Subcutaneous abdominal adipose tissue (tissue), 5 donors: ENCODE measurements at regions not wholly inside any gene's neighbourhood (a gene's known extent, or its start where the extent isn't known, plus 50 kb on each side); places are given as distances from the start of the nearest gene placed in this dataset.
"Not testable (repeated sequence)": the region's sequence is repeated elsewhere in the genome, so short reads cannot be mapped to it uniquely, and the experiment has no call there.

ENCODE experiments used
- H3K27ac ChIP-seq: one replicate; pipeline ENCODE4 v1.7.0; 2013; ENCODE audit warnings: low read depth, mild to moderate bottlenecking, inconsistent platforms, low read length, moderate library complexity
- H3K27me3 ChIP-seq, 5 donors: one replicate each; pipeline ENCODE4 v1.7.0; 2013; ENCODE audit warnings: low read length in 5 of 5, inconsistent platforms in 1 of 5; ENCODE audit not compliant: control insufficient read depth in 5 of 5, insufficient read depth in 4 of 5
- H3K36me3 ChIP-seq, 5 donors: one replicate each; pipeline ENCODE4 v1.7.0; 2013; ENCODE audit warnings: low read length in 5 of 5; ENCODE audit not compliant: control insufficient read depth in 5 of 5, insufficient read depth in 5 of 5
- H3K4me1 ChIP-seq, 5 donors: one replicate each; pipeline ENCODE4 v1.7.0; 2013; ENCODE audit warnings: low read length in 5 of 5, mild to moderate bottlenecking in 3 of 5, moderate library complexity in 1 of 5; ENCODE audit not compliant: control insufficient read depth in 5 of 5, insufficient read depth in 5 of 5
- H3K4me3 ChIP-seq, 5 donors: one replicate each; pipeline ENCODE4 v1.7.0; 2013; ENCODE audit warnings: low read length in 5 of 5, low read depth in 1 of 5
- H3K9ac ChIP-seq, 5 donors: one replicate each; pipeline ENCODE4 v1.7.0; 2013; ENCODE audit warnings: low read length in 5 of 5, mild to moderate bottlenecking in 4 of 5, moderate library complexity in 3 of 5
- H3K9me3 ChIP-seq, 5 donors: one replicate each; pipeline ENCODE4 v1.7.0; 2013; ENCODE audit warnings: low read length in 5 of 5; ENCODE audit not compliant: control insufficient read depth in 5 of 5
- donor health status: healthy.
- donor health status: healthy.
- donor health status: healthy.
- donor health status: healthy.
- donor health status: healthy.

DNA sequence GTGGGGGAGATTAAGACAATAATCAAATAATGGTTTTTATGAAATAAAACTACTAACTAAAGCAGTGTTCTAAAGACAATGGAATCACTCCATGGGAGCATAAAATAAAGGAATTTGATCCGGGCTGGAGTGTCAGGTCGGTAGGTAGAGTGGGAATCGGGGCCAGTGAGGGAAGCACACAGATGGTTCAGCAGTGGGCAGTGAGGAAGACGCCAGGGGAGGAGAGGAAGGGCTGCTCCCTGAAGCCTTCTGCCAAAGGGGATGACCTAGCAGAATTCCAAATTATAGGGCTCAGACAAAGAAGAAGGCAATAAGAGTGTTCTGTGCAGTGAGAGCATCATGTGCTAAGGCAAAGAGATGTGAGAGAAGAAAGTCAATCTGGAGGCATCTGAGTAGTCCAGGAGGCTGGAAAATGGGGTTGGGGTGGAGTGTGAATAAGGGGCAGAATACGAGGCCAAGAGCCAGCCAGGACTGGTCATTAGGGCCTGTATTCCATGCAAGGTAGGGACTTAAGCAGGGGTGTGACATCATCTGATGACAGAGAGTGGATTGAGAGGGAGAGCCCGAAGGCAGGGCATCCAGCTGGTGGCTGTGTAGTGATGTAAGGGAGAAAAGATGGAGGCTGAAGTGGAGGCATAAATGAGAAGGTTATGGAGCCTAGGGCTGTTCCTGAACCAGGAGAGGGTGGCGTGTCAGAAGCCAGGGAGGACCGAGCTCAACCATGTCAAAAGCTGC is 137.6 kb downstream of the COPRS start:
- H3K9me3 ChIP-seq, result no peaks in the 10 kb centered on the region
- H3K36me3 ChIP-seq, result no peaks in the 10 kb centered on the region
- no peak overlapping the region for H3K27ac ChIP-seq
- peaks cover 0 to 35% (median 6%) of the 10 kb centered on the region in 5 donors for H3K4me1 ChIP-seq
- no peaks in the 10 kb centered on the region for H3K27me3 ChIP-seq
- H3K9ac ChIP-seq, result no peak overlapping the region
- no peak overlapping the region for H3K4me3 ChIP-seq

DNA sequence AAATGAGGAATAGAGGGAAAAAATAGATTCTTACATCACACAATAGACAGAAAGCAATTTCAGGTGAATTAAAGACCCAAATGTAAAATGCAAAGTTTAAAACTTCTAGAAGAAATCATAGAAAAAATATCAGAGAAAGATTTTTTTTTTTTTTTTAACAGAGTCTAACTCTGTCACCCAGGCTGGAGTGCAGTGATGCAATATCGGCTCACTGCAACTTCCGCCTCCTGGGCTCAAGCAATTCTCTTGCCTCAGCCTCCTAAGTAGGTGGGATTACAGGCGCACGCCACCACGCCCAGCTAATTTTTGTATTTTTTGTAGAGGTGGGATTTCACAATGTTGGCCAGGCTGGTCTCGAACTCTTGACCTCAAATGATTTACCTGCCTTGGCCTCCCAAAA is 141.8 kb downstream of the COPRS start:
- not testable (repeated sequence) for H3K27ac ChIP-seq, H3K27me3 ChIP-seq, H3K4me3 ChIP-seq, H3K36me3 ChIP-seq, H3K9me3 ChIP-seq, H3K9ac ChIP-seq
- H3K4me1 ChIP-seq, result peaks cover 0 to 11% (median 1%) of the 10 kb centered on the region in 5 donors

DNA sequence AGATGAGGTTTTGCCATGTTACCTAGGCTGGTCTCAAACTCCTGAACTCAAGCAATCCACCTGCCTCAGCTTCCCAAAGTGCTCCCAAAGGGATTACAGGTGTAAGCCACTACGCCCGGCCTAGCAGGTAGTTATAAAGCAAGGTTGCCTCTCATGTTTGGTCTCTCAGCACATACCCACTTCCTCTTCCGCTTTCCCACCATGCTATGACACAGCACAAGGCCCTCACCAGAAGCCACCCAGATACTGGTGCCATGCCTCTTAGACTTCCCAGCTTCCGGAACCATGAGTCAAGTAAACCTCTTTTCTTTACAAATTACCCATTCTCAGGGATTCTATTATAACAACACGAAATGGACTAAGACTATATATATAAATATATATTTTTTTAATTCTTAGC is 143.6 kb downstream of the COPRS start:
- no peaks in the 10 kb centered on the region for H3K27me3 ChIP-seq
- H3K4me3 ChIP-seq, result no peak overlapping the region
- H3K9ac ChIP-seq, result no peak overlapping the region
- H3K4me1 ChIP-seq, result no peaks in the 10 kb centered on the region
- H3K27ac ChIP-seq, result no peak overlapping the region
- H3K36me3 ChIP-seq, result no peaks in the 10 kb centered on the region
- H3K9me3 ChIP-seq, result no peaks in the 10 kb centered on the region

DNA sequence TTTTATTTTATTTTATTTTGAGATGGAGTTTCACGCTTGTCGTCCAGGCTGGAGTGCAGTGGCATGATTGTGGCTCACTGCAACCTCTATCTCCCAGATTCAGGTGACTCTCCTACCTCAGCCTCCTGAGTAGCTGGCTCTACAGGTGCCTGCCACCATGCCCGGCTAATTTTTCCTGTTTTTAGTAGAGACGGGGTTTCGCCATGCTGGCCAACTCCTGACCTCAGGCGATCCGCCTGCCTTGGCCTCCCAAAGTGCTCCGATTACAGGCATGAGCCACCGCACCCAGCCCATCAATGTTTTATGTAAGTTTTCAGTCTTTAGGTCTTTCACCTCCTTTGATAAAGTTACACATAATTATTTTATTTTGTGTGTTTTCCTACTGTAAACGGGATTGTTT is 154.6 kb downstream of the COPRS start:
- Histone ChIP-seq H3K4me1 (peaks cover 0 to 2% (median 0%) of the 10 kb centered on the region in 5 donors), H3K9me3 (no peaks in the 10 kb centered on the region), H3K36me3 (no peaks in the 10 kb centered on the region), H3K9ac (no peak overlapping the region), H3K4me3 (no peak overlapping the region), H3K27ac (no peak overlapping the region), H3K27me3 (no peaks in the 10 kb centered on the region)

DNA sequence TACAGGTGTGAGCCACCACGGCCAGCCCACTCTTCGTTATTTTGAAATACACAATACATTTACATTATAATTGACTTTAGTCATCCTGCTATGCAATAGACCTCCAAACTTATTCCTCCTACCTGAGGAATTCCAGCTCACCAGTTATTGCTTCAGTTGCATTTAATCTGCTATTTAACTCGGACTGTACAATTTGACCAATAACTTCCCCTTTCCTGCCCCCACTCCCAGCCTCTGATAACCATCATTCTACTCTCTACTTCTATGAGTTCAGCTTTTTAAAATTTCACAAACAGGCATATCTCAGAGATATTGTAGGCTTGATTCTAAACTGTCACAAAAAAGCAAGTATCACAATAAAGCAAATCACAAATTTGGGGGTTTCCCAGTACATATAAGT is 157.0 kb downstream of the COPRS start:
- Histone ChIP-seq H3K4me3 (no peak overlapping the region), H3K4me1 (peaks cover 0 to 11% (median 8%) of the 10 kb centered on the region in 5 donors), H3K9ac (no peak overlapping the region), H3K27ac (no peak overlapping the region), H3K9me3 (no peaks in the 10 kb centered on the region), H3K27me3 (no peaks in the 10 kb centered on the region), H3K36me3 (no peaks in the 10 kb centered on the region)

DNA sequence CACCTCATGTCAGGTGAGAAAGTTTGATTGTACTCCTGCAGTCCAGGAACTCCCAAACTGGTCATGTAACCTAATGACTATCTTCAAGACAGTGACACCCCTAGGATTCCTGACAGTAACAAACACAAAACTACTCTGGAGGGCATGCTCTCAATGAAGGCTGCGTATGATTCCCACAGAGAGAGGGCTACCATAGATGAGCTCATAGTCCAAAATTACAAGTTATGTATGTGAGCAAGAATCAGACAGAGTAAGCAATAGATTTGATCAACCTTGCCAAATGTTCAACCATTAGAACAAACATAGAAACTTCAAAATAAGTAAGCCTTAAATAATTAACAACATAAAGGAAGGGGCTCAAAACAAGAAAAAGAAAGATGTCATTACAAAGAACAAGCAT is 158.1 kb downstream of the COPRS start:
- Histone ChIP-seq H3K4me1 (peaks cover 6 to 22% (median 18%) of the 10 kb centered on the region in 5 donors), H3K27me3 (no peaks in the 10 kb centered on the region), H3K9ac (no peak overlapping the region), H3K4me3 (no peak overlapping the region), H3K9me3 (no peaks in the 10 kb centered on the region), H3K27ac (no peak overlapping the region), H3K36me3 (no peaks in the 10 kb centered on the region)

DNA sequence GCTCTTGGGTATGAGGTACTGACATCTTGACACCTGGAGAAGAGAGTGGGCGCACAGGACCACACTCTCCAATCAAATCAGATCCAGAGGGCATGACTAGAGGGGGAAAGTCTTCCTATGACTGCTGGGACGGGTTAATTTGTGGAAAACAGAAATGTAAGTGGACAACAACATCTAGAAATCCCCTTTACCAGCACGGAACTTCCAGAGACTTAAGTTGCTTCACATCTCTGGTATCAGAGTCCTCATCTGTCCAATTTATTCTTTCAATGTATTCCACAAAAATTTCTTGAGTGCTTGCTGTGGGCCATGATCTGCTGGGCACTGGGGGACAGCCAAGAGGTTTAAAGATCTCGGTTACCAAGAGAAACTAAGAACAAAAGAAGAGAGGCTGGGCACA is 159.2 kb downstream of the COPRS start:
- H3K9me3 ChIP-seq, result no peaks in the 10 kb centered on the region
- no peak overlapping the region for H3K4me3 ChIP-seq
- H3K9ac ChIP-seq, result no peak overlapping the region
- H3K36me3 ChIP-seq, result no peaks in the 10 kb centered on the region
- H3K27me3 ChIP-seq, result no peaks in the 10 kb centered on the region
- peaks cover 13 to 33% (median 28%) of the 10 kb centered on the region in 5 donors for H3K4me1 ChIP-seq
- no peak overlapping the region for H3K27ac ChIP-seq

DNA sequence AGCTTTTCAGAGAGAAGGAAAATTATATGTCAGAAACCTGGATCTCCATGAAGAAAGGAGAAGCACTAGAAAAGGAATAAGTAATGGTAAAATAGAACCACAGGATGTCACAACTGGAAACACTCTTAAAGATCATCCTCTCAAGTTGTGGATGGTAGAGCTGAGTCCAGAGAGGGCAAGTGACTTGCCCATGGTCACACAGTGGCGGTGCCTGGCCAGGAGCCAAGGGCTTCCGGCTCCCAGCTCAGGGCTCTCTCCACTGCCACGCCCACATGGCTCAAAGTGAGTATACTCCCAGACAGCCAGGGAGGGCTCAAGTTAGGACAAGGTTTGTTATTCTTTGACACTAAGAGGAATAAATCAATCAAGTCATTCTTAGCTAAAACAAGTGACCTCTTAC is 159.8 kb downstream of the COPRS start:
- Histone ChIP-seq H3K27me3 (no peaks in the 10 kb centered on the region), H3K36me3 (no peaks in the 10 kb centered on the region), H3K27ac (no peak overlapping the region), H3K4me1 (peaks cover 13 to 39% (median 34%) of the 10 kb centered on the region in 5 donors), H3K4me3 (no peak overlapping the region), H3K9me3 (no peaks in the 10 kb centered on the region), H3K9ac (no peak overlapping the region)

DNA sequence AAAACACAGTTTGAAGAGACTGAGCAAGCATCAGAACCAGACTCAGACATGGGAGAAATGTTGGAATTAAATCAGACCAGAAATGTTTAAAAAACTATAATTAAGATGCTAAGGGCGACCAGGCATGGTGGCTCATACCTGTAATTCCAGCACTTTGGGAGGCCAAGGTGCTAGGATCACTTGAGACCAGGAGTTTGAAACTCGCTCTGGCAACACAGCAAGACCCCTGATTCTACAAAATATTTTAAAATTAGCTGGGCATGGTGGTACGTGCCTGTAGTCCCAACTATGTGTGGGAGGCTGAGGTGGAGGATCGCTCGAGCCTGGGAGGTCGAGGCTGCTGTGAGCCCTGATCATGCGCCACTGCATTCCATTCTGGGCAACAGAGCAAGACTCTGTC is 160.3 kb downstream of the COPRS start:
- Histone ChIP-seq H3K36me3 (no peaks in the 10 kb centered on the region), H3K9ac (no peak overlapping the region), H3K4me1 (peaks cover 13 to 44% (median 39%) of the 10 kb centered on the region in 5 donors), H3K9me3 (no peaks in the 10 kb centered on the region), H3K4me3 (no peak overlapping the region), H3K27me3 (no peaks in the 10 kb centered on the region), H3K27ac (no peak overlapping the region)

DNA sequence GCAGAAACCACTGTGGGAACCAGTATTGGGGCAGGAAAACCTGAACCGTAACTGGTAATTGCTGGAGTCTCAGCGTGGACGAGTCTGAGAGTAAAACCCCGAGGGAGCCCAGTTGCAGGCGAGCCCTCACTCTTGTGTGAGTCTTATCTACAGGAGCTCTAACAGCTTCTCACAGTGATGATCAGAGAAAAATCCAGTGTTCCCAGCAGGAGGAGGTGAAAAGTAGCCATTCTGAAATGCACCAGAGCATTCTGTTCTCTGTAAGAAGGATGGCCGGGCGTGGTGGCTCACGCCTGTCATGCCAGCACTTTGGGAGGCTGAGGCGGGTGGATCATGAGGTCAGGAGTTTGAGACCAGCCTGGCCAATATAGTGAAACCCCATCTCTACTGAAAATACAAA is 161.2 kb downstream of the COPRS start:
- H3K36me3 ChIP-seq, result no peaks in the 10 kb centered on the region
- H3K9ac ChIP-seq, result no peak overlapping the region
- no peak overlapping the region for H3K27ac ChIP-seq
- H3K4me1 ChIP-seq, result peaks cover 17 to 53% (median 48%) of the 10 kb centered on the region in 5 donors
- H3K4me3 ChIP-seq, result no peak overlapping the region
- no peaks in the 10 kb centered on the region for H3K9me3 ChIP-seq
- H3K27me3 ChIP-seq, result no peaks in the 10 kb centered on the region
